Body of pancreas (tissue), 4 donors: ENCODE measurements at regions not wholly inside any gene's neighbourhood (a gene's known extent, or its start where the extent isn't known, plus 50 kb on each side); places are given as distances from the start of the nearest gene placed in this dataset.

ENCODE experiments used
- ATAC-seq: fragments of 150-250 bp; one replicate; pipeline ENCODE4 v1.9.1; 2016
- DNase-seq, 4 donors: peaks; one replicate each; pipeline ENCODE4 v3.0.0-alpha.2; 2019
- H3K27ac ChIP-seq, 4 donors: fragments of 200-600 bp; sonication (generic); 1 replicate in 3 of 4; 2 replicates in 1 of 4; pipeline versions ENCODE4 v1.5.1 to v1.6.1; 2016 to 2019; ENCODE audit warnings: mild to moderate bottlenecking in 1 of 4, mixed read lengths in 1 of 4, moderate library complexity in 1 of 4
- H3K27me3 ChIP-seq, 2 donors: fragments of 200-600 bp; sonication (generic); one replicate each; pipeline ENCODE4 v1.6.0; 2016; ENCODE audit warnings: mild to moderate bottlenecking in 1 of 2
- H3K36me3 ChIP-seq, 2 donors: fragments of 200-600 bp; sonication (generic); replicated peaks in 1 of 2; 2 replicates each; pipeline ENCODE4 v1.5.1; 2016; ENCODE audit warnings: low read depth in 2 of 2; ENCODE audit not compliant: insufficient read depth in 1 of 2
- H3K4me1 ChIP-seq: fragments of 200-600 bp; sonication (generic); one replicate; pipeline ENCODE4 v1.6.0; 2016
- H3K4me3 ChIP-seq, 2 donors: fragments of 200-600 bp; sonication (generic); 1 replicate in 1 of 2; 2 replicates in 1 of 2; pipeline ENCODE4 v1.5.1; 2016 to 2019
- H3K9me3 ChIP-seq, 3 donors: fragments of 200-600 bp; sonication (generic); 1 replicate in 2 of 3; 2 replicates in 1 of 3; pipeline ENCODE4 v1.5.1; 2016
- POLR2A ChIP-seq, 3 donors: fragments of 450-650 bp; IDR thresholded peaks; one replicate each; pipeline ENCODE4 v1.6.1; 2016; ENCODE audit warnings: antibody characterized with exemption in 3 of 3, mild to moderate bottlenecking in 2 of 3
- WGBS, 2 donors: methylation state at CpG; one replicate each; pipeline ENCODE4 v1.1.5; 2017; 5-methylcytosine and 5-hydroxymethylcytosine counted together
- intact Hi-C: fragments of 100-400 bp; cut with DNase I; formaldehyde crosslinking; loops from one replicate; pipeline ENCODE4 v1.15.1; 2023
- TF ChIP-seq, protein P1 (sequence below), 7 experiments: fragments of 450-650 bp in 4 of 7; fragments of 200-600 bp in 3 of 7; sonication (generic) in 3 of 7; IDR thresholded peaks; one replicate each; pipeline ENCODE4 v1.5.1; 2016 to 2019; ENCODE audit warnings: antibody characterized with exemption in 7 of 7

GRCh38 chr6:8990075-8990474 is 554.7 kb upstream of the SLC35B3 start:
- no peaks in the 10 kb centered on the region for H3K4me1 ChIP-seq
- no peak overlapping the region for H3K4me3 ChIP-seq
- H3K36me3 ChIP-seq = no peaks in the 10 kb centered on the region
- 64 to 82% methylated on average over 2 of the region's 2 CpGs for WGBS, 2 donors
- no peaks in the 10 kb centered on the region for H3K27me3 ChIP-seq
- no peak for TF ChIP-seq POLR2A (IDR thresholded peaks at IDR 0.05)
- TF ChIP-seq, protein P1, sequence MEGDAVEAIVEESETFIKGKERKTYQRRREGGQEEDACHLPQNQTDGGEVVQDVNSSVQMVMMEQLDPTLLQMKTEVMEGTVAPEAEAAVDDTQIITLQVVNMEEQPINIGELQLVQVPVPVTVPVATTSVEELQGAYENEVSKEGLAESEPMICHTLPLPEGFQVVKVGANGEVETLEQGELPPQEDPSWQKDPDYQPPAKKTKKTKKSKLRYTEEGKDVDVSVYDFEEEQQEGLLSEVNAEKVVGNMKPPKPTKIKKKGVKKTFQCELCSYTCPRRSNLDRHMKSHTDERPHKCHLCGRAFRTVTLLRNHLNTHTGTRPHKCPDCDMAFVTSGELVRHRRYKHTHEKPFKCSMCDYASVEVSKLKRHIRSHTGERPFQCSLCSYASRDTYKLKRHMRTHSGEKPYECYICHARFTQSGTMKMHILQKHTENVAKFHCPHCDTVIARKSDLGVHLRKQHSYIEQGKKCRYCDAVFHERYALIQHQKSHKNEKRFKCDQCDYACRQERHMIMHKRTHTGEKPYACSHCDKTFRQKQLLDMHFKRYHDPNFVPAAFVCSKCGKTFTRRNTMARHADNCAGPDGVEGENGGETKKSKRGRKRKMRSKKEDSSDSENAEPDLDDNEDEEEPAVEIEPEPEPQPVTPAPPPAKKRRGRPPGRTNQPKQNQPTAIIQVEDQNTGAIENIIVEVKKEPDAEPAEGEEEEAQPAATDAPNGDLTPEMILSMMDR (IDR thresholded peaks at IDR 0.05) = no peak
- intact Hi-C loops = no loop called here
- DNase-seq (no peak), ATAC-seq (no peak)
- no peak overlapping the region for H3K27ac ChIP-seq
- H3K9me3 ChIP-seq = no peaks in the 10 kb centered on the region

- Histone ChIP-seq H3K4me1 (peaks cover 6% of the 10 kb centered on the region), H3K27me3 (no peaks in the 10 kb centered on the region), H3K4me3 (no peak overlapping the region), H3K9me3 (no peaks in the 10 kb centered on the region), H3K27ac (no peak overlapping the region), H3K36me3 (no peaks in the 10 kb centered on the region)
- intact Hi-C loops = loop anchor here (10.0 kb wide), 2 partner anchors 432 to 1452 kb away; no protein-coding TSS in a partner anchor
- WGBS, 2 donors = 1 to 5% methylated on average over 10 of the region's 10 CpGs
- TF ChIP-seq, protein P1 (IDR thresholded peaks at IDR 0.05) = peak; percentile 77 to 99 (median 90)
- no peak for TF ChIP-seq POLR2A (IDR thresholded peaks at IDR 0.05)
- ATAC-seq (peak; percentile 86), DNase-seq (peak; percentile 52 to 70 (median 56))
Observed at GRCh38 chr6:8983202-8983688, 547.9 kb upstream of the SLC35B3 start.

GRCh38 chr6:8982668-8983067 is 547.3 kb upstream of the SLC35B3 start:
- WGBS, 2 donors = 33 to 37% methylated on average over 9 of the region's 9 CpGs
- intact Hi-C loops = loop anchor here (10.0 kb wide), 2 partner anchors 432 to 1452 kb away; no protein-coding TSS in a partner anchor
- no peak for DNase-seq
- H3K4me3 ChIP-seq = no peak overlapping the region
- TF ChIP-seq, protein P1 (IDR thresholded peaks at IDR 0.05) = no peak
- no peak for TF ChIP-seq POLR2A (IDR thresholded peaks at IDR 0.05)
- no peaks in the 10 kb centered on the region for H3K36me3 ChIP-seq
- no peaks in the 10 kb centered on the region for H3K27me3 ChIP-seq
- H3K27ac ChIP-seq = no peak overlapping the region
- peaks cover 6% of the 10 kb centered on the region for H3K4me1 ChIP-seq
- no peak for ATAC-seq
- H3K9me3 ChIP-seq = no peaks in the 10 kb centered on the region

DNA sequence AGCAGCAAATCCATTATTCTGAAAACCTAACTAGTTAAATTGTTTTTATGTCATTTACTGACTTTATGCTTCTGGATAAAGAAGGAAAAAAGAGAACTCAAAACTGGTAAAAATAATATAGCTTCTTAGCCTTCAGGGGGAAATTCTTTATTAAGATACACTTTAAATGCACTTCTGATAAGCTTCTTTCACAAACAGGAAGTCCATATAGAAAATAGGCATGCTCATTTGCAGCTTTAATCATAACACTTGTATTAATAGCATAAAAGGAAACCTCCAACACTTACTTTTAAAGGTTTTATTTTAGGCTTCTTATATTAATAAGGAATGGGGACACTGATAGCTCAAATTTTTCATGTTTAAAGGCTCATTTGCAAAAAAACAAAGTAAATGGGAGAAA is 538.0 kb upstream of the SLC35B3 start:
- Histone ChIP-seq H3K4me3 (no peak overlapping the region), H3K27ac (no peak overlapping the region), H3K27me3 (no peaks in the 10 kb centered on the region), H3K4me1 (no peaks in the 10 kb centered on the region), H3K9me3 (peaks cover 0 to 4% (median 0%) of the 10 kb centered on the region in 3 donors), H3K36me3 (no peaks in the 10 kb centered on the region)
- ATAC-seq (no peak), DNase-seq (no peak)
- TF ChIP-seq POLR2A (IDR thresholded peaks at IDR 0.05) = no peak
- TF ChIP-seq, protein P1 (IDR thresholded peaks at IDR 0.05) = no peak
- intact Hi-C loops = no loop called here

GRCh38 chr6:8969747-8970146 is 534.4 kb upstream of the SLC35B3 start:
- H3K36me3 ChIP-seq = no peaks in the 10 kb centered on the region
- ATAC-seq = no peak
- H3K4me1 ChIP-seq = no peaks in the 10 kb centered on the region
- no peaks in the 10 kb centered on the region for H3K27me3 ChIP-seq
- H3K4me3 ChIP-seq = no peak overlapping the region
- H3K27ac ChIP-seq = no peak overlapping the region
- TF ChIP-seq POLR2A (IDR thresholded peaks at IDR 0.05) = no peak
- TF ChIP-seq, protein P1 (IDR thresholded peaks at IDR 0.05) = no peak
- intact Hi-C loops = no loop called here
- no peak for DNase-seq
- H3K9me3 ChIP-seq = peaks cover 0 to 4% (median 0%) of the 10 kb centered on the region in 3 donors
